GM19463 (cell line): ENCODE measurements at regions not wholly inside any gene's neighbourhood (a gene's known extent, or its start where the extent isn't known, plus 50 kb on each side); places are given as distances from the start of the nearest gene placed in this dataset.
"Not testable (repeated sequence)": the region's sequence is repeated elsewhere in the genome, so short reads cannot be mapped to it uniquely, and the experiment has no call there.

Experiments
- ATAC-seq: cut with Tn5 transposase; IDR thresholded peaks from one replicate; pipeline ENCODE4 v1.9.1; 2021; ENCODE audit warnings: mild to moderate bottlenecking, moderate library complexity; ENCODE audit not compliant: unreplicated experiment

GRCh38 chr5:57727591-57727990 lies 245.0 kb upstream of the ACTBL2 start:
- no peak for ATAC-seq

- no peak for ATAC-seq
Measured at GRCh38 chr5:57725658-57726504, 243.3 kb upstream of the ACTBL2 start.

GRCh38 chr5:57724836-57725235 lies 242.2 kb upstream of the ACTBL2 start:
- ATAC-seq, result no peak

- ATAC-seq, result no peak
Measured at GRCh38 chr5:57721226-57721625, 238.6 kb upstream of the ACTBL2 start.

- ATAC-seq, result no peak
Measured at GRCh38 chr5:57720656-57721055, 238.0 kb upstream of the ACTBL2 start.

GRCh38 chr5:57719216-57719615 lies 236.6 kb upstream of the ACTBL2 start:
- no peak for ATAC-seq

- ATAC-seq, result no peak
Measured at GRCh38 chr5:57718155-57718554, 235.5 kb upstream of the ACTBL2 start.

DNA sequence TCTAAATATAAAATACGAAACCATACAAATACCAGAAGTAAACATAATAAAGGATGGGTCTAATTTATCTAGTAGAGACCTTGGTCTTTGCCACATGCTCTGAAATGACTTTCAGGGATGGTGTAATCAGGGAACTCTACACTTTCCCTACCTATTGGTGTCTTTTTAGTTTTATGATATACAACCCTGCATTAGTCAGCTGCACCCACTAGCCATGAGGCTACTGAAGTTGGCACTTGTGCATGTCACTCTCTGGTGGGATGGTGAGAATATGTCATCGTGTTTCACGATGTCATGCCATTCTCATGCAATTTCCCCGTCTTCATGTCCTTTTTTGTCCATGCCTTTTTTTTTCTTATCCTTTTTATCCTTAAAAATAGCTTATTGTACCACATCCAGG lies 234.9 kb upstream of the ACTBL2 start:
- ATAC-seq, result no peak

GRCh38 chr5:57716661-57717060 lies 234.1 kb upstream of the ACTBL2 start:
- no peak for ATAC-seq

- ATAC-seq, result no peak
Measured at GRCh38 chr5:57715296-57715695, 232.7 kb upstream of the ACTBL2 start.

GRCh38 chr5:57713535-57713934 lies 230.9 kb upstream of the ACTBL2 start:
- ATAC-seq, result not testable (repeated sequence)

GRCh38 chr5:57711946-57712345 lies 229.3 kb upstream of the ACTBL2 start:
- ATAC-seq, result no peak

GRCh38 chr5:57711471-57711870 lies 228.9 kb upstream of the ACTBL2 start:
- ATAC-seq, result no peak

DNA sequence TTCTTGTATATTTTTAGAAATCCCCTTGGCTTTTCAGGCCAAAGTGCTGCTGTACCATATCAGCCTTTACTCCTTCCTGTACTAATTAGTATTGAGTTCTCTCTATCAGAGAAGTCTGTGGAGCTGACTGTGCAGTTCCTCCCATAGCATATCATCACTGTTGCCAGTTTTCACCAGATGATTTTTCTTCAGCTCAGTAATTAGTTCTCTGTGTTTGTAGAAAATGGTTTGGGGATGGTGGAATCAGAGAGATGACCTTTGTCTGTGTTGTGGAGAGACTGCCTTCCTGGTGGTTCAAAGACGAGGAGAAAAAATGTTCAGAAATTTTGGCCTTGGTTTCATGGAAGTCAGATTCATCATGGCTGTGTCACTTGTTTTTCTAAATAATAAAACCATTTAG lies 227.5 kb upstream of the ACTBL2 start:
- ATAC-seq, result no peak

- no peak for ATAC-seq
Measured at GRCh38 chr5:57705769-57706168, 223.2 kb upstream of the ACTBL2 start.

- ATAC-seq, result no peak
Measured at GRCh38 chr5:57703721-57704120, 221.1 kb upstream of the ACTBL2 start.

DNA sequence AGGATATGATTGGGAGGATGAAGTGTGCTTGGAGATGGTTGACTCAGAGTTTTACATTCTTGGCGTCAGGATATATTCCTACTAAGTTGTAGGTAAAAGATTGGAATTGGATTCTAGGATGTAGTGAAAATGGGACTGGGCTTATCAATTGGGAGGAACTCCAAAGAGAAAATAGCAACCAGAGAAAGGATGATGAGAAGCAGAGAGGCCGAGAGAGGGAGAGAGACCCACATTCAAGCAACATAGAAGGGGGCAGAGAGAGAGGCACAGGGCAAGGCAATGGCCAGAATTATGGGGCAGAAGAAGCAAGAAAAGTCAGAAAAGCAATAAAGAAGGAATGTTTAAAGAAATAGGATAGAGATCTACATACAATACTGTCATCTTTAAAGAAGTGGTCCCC lies 217.9 kb upstream of the ACTBL2 start:
- ATAC-seq, result no peak

GRCh38 chr5:57700072-57700471 lies 217.5 kb upstream of the ACTBL2 start:
- ATAC-seq, result no peak

DNA sequence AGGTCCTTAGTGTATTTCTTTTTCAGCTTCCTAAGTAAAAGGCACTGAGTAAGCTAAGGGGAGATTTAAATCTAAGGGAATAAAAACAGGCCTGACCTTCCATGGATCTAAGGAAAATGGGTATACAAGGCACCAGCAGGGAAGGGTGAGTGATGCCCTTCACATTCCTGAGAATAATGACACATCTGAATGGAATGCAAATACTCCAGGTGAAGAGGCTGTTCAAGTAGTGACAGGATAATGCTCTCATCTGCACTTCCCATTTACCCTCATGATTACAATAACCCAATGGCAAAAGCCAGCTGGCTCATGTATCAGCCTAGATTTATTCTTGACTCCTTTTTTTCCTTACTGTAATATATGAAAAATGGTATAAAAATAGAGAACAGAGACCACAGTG lies 216.2 kb upstream of the ACTBL2 start:
- ATAC-seq, result no peak

GRCh38 chr5:57698086-57698485 lies 215.5 kb upstream of the ACTBL2 start:
- ATAC-seq, result no peak

GRCh38 chr5:57696825-57697570 lies 214.4 kb upstream of the ACTBL2 start:
- ATAC-seq, result no peak

- no peak for ATAC-seq
Measured at GRCh38 chr5:57696389-57696769, 213.8 kb upstream of the ACTBL2 start.
